GM19239 (cell line): ENCODE measurements at regions not wholly inside any gene's neighbourhood (a gene's known extent, or its start where the extent isn't known, plus 50 kb on each side); places are given as distances from the start of the nearest gene placed in this dataset.

ENCODE experiments used
- DNase-seq: peaks from one replicate; pipeline ENCODE4 v3.0.0; 2011; ENCODE audit warnings: low spot score; ENCODE audit not compliant: insufficient read length
- FAIRE-seq: peaks from 2 replicates; lab custom pipeline; 2011; peaks lifted over from hg19 to GRCh38; lab: Jason Lieb, UNC

DNA sequence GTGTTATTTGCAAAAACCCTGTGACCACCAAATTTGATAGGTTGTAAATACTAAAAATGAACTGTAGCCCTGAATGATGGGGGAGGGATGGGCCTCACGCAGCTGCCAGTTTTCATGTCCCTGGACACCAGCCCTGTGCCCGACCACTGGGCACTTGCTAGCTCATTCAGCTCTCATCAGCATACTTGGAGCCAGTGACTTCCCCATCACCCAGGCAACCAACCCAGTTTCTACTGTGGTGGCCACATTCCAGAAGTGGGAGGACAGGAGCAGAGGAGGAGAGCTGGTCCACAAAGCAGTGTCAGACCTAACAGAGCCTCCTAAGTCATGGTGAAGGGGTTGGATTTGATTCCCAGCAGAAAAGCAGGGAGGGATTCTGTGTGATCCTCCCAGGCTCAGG is 128.2 kb downstream of the CPEB2 start:
- FAIRE-seq = no peak
- no peak for DNase-seq

DNA sequence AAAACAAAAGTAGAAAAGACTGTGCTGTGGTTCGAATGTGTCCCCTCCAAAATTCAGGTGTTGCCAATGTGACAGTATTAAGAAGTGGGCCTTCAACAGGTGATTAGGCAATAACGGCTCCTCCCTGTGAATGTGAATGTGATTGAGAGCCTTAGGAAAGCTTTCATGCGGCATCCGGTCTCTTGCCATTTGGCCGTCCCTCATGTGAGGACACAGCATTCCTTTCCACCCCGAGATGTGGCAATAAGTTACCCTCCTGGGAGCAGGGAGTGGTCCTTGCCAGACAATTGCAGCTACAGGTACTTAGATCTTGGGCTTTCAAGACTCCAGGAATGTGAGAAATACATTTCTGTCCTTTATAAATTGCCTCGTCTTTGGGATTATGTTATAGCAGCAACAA is 129.3 kb downstream of the CPEB2 start:
- no peak for FAIRE-seq
- no peak for DNase-seq

DNA sequence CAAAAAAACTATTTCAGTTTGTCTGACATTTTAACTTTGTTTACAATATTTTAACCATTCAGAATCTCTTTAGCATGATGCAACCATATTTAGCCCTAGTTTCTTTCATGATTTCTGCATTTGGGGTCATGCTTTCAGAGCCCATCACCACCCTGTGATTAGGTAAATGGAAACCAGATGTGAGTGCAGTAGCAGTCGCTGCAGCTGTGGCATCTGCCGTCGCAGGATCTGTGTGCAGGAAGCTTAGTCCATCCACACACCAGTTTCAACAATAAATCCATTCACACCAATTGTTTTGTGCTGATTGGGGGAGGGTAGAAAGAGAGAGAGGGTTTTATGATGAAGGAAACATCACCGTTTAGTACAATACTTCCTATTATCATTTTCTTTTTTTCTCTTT is 130.5 kb downstream of the CPEB2 start:
- FAIRE-seq (no peak), DNase-seq (no peak)

DNA sequence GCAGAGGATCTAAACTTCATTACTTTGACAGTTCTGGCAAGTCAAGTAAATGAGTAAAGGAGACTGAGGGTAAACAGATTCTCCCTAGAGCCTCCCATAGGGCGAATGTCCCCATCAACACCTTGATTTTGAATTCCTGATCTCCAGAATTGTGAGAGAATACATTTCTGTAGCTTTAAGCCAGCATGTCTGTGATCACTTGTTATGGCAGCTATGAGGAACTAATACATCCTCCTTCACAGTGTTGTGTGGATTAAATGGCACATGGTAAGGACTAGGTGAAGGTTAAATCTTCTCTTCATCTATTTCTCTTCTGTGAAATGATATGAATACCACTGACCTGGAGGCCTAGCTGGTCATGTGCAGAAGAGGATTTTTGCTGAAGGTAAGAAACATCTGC is 137.3 kb downstream of the CPEB2 start:
- DNase-seq = no peak
- FAIRE-seq = no peak

DNA sequence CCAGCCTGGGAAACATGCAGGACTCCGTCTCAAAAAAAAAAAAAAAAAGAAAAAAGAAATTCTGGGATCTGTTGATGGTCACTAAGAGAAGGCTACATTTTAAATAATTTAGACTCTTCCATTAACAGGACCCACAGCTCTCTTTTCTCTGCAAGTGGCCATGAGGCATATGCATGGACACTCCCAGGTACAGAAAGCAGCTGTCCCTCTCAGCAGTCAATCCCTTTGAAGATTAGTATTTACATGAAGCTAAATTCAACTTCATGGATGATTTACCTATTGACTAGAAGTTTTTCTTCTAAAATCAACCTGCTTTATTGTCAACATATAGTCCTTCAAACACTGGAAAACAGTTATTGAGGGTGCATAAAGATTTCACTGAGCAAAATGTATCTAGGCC is 139.9 kb downstream of the CPEB2 start:
- no peak for FAIRE-seq

DNA sequence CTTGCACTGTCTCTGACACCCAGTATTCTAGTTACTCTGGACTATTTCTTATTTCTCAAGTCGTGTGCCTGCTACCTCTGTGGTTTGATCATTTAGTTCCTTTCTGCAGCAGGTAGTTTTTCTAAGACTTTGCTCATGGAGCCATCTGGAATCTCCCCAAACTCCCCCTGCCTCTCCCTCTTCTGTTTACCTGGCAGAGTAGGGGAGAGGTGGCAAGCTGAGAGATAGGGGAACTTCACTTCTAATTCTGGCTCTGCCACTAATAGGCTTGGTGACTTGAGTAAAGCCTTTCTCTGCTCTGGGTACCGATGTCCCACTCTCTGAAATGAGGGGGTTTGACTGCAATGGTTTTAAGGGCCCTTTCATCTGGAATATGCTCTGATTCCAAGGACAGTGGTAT is 141.3 kb downstream of the CPEB2 start:
- no peak for FAIRE-seq
- no peak for DNase-seq

More for the DNA sequence above, 139.9 kb downstream of the CPEB2 start:
- DNase-seq = no peak

DNA sequence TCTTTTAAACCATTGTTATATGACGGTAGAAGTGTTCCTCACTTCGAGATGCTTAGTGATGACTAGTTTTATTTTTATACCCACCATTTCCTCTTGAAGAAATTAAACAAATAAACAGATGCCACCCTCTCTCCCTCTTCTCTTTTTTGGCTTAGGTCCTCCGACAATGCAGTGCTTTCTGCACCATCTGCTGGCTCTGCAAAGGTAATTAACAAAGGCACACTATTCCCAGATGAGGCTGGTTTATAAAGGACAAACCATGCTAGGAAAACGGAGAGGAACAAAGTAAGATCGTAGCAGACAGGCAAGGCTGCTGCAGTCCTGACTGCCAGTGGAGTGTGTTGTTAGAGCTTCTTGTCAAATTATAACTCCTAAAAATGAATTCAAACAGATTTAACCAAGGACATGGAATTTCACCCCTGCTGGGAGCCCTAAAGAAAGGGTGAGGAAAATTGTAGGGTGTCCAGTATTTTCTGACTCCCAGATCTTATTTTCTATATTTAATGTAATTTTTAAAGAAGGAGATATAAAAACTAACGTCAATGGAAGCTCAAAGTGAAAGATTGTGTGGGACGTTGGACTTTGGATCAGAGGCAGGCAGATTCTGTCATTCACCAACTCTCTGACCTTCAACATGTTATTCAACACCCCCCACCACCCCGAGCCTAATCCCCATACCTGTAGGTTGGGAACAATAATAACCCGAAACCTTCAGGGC is 142.1 kb downstream of the CPEB2 start:
- DNase-seq = no peak
- no peak for FAIRE-seq

DNA sequence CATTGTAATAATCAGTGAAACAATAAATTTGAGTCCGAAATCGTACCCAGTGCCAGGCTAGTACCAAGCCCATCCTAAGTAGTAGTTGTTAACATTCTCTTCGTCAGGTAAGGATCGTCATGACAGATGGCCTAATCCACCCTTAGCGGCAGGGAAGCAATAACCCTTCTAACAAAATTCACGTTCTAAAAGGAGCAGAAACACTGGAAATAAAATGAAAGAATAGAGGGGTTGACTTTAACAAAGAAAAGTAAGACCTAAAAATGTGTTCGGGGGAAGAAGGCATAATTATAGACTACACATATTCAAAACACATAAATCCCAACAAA is 142.7 kb downstream of the CPEB2 start:
- DNase-seq (no peak), FAIRE-seq (no peak)

DNA sequence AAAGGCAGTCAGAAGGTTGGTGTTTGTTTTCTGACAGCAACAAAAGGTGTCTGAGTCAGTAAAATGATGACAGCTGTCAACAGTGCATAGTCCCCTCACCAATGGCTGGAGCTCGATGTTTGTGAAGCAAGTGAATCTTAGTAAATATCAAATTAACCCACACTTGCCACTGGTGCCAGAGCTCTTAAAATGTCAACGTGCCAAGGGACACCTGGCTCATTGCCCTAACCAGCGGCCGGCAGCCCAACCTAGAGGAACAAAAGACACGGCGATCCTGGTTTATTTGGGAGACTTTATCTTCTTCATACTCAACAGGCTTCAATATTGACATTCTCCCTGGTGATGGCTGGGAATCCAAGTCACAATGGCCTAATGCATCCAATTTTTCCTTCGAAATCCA is 143.4 kb downstream of the CPEB2 start:
- DNase-seq = no peak
- FAIRE-seq = no peak

DNA sequence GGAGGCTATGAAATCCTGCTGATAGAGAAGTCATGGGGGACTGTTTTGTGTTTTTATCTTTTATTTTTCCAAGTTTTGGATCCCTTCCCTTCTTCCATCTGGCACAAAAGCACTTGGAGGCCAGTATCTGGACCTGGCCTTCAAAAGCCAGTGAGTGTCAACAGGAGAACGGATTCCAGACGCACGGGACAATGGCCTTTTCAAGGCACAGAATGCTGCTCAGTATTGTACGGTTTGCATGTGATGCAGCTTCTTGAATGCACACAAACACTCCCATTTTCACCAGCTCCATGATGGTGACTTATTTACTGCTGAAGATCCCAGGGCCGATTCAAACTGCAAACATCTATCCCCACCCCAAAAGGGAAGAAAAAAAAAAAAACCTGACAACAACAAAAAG is 145.4 kb downstream of the CPEB2 start:
- no peak for FAIRE-seq
- no peak for DNase-seq

DNA sequence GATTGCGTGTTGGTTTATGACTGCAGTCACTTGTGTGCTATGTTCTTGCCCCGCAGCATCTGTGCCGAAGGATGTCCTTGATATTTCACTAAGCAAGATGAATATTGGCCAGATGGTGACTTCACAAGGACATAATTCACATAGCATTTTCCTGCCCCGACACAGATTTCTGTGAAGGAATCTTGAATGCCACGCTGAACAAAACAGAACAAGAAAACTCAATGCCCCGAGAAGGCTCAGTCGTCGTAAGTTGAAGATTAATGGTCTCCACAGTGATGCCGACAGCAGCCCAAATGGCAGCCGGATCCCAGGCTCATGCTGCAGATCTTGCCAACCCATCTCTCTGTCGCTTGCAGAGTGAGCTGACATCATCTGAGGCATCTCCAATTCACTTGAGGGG is 145.9 kb downstream of the CPEB2 start:
- no peak for DNase-seq
- FAIRE-seq = no peak

DNA sequence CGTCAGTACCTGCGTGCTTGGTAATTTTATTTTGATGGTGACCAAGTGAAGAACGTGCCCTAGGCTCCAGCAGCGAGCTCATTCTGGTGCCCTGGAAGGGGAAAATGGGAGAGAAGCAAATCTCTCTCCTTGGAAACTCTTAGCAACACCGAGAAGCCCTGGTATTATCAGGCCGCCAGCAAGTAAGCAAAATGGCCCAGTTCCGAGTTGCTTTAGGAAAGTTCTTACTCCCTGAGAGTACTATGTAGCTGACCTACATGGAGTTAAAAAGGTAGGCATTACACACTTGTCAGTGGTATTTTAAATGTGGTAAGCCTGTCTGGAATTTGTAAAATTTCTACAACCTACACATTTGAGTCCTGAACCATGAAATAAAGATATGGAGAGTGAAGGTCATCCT is 146.4 kb downstream of the CPEB2 start:
- FAIRE-seq = no peak

DNA sequence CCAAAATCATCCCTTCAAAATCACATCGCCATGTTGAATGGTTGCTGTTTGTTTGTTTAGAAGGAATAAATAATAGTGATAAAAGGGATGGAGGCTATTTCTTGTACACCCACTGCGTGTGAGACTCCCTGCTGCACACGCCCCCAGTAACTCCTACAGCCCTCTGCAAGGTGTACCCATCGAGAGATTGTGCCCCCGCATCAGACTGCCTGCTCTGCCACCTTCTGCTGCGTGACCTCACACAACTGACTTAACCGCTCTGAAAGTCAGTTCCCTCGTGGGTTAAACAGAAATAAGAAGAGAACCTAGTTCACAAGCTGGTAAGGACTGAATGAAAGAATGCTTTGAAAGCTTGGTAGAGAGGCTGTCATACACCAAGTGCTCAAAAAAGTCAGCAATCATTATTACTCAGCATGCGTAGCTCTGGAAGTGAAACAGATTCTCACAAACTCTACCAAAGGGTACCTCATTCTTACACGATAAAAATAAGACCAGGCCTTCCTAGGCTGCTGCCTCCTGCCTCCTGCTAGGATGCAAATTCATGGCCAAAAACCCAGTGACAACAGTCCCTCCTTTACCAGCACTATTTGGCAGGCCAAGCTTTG is 147.1 kb downstream of the CPEB2 start:
- DNase-seq (no peak), FAIRE-seq (peak; percentile 39)

More for the DNA sequence above, 146.4 kb downstream of the CPEB2 start:
- DNase-seq = no peak

DNA sequence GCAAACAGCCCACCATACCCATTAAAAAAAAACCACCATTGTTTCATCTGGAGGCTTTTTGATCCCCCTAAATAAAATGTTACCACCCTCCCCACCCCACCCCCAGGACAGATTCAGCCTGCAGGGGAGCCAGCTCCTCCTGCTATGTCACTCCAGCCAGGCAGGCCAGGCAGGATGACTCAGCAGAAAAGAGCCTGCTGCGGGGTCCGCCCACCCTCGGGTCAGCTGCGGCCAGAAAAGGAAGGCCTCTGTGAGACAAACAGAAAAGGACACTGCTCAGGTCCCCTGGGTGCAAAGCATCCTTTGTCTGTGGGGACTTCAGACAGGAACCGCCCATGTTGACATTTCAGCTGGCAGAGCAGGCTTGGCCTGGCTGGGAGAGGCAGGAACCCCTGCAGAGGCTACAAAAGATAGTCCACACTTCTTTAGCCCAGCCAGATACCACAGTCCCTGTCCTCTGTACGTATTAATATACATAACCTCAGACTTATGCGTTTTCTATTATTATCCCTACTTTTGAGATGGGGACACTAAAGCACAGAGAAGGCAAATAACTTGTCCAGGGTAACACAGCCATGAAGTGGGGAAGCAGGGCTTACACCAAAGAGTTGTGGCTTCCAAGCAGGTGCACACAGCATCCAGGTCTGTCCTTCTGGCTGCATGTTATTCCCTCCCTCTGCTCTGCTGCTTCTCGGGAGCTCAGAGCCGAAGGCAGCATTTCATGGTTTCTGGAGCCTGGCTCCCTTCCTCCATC is 147.7 kb downstream of the CPEB2 start:
- peak; percentile 9 for DNase-seq
- FAIRE-seq = no peak

DNA sequence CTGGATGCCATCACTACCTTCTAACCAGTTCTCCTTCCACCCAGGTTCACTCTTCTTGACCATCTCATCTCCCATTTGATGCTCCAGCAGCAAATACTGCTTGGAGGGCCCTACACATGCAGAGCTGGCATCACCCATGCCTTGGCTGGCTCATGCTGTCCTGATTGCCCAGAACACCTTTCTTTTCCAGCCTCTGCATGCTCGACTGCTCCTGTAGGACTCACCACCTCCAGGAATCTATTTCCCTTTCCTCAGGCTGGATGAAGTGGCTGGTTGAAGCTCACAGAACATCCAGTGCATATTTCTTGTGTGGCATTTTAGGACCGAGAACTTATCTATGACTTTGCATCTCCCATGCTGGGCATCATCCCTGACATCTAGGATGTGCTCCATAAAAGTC is 148.3 kb downstream of the CPEB2 start:
- DNase-seq (no peak), FAIRE-seq (no peak)

DNA sequence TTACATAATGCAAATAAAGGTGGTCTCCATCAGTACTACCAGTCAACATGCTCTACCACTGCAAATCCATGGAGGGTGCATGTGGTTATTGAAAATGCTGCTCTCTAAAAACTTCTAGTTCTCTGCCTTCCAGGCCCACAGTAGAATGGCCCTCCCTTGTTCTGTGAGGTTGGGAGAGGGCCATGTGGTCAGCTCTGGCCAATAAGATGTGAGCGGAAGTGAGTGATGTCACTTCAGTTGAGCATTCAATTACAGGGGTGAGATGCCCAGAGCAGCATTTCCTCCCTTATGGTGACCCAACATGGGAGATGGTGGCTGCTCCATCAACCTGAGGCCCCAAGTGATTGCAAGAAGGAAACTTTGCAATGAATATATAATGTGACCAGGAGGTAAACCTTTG is 148.8 kb downstream of the CPEB2 start:
- no peak for FAIRE-seq

DNA sequence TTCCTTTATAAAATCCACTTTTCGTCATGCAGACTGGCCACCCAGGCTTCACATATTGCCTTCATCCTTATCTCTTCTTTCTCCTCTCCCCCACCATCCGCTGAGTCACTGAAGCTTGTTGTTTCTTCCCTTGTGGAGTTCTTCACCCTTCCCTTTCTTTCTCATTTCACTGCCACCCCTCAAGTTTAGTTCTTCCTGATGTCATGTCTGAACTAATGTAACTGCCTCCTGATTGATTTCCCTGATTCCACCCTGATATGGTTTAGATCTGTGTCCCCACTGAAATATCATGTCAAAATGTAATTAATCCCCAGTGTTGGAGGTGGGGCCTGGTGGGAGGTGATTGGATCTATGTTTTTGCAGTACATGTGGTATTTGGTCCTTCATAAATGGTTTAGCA is 151.4 kb downstream of the CPEB2 start:
- FAIRE-seq (no peak), DNase-seq (no peak)

More for the DNA sequence above, 148.8 kb downstream of the CPEB2 start:
- DNase-seq = no peak

DNA sequence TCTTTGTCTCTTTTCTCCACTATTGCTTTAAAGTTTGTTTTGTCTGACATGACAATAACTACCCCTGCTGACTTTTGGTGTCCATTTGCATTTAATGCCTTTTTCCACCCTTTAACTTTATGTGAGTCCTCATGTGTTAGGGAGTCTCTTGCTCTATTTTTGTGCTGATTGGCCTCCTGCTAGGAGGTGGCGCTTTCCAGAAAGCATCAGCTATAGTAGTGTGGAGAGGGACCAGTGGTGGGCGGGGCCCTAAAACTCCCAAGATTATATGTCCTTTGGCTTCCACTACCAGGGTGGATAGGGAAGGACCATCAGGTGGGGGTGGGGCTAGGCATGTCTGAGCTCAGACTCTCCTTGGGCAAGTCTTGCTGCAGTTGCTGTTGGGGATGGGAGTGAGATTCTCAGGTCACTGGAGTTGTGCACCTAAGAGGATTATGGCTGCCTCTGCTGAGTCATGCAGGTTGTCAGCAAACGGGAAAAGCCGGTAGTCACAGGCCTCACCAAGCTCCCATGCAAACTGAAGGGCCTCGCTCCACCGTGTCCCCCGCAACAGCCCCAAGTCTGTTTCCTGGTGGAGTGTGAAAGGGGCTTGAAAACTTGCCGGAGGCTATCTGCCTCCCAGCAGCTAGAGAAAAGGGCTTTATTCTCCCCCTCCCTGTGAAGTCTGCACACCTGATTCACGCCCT is 156.3 kb downstream of the CPEB2 start:
- no peak for FAIRE-seq

DNA sequence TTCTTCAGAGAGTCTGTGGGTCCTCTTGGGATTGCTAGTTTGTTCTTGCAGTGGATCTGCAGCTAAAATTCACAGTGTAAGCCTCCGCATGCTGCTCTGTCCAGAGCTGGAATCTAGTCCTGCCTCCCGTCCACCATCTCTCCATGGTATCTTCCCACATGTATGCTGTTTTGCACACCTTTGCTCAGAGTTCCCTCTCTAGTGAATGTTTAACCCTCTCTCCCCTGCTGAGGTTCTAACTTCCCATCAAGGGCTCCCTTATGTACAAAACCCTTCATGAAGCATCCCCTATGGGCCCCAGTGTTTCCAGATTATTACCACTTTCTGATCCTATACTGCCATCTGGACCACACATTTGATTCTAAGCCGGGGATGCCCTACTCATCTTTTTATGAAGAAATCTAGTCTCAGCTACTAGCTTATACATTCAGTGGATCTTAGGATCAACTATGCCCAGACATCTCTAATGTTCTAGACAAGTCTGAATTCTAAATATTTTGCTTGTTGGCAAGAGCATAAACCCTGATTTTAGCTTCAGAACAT is 157.3 kb downstream of the CPEB2 start:
- DNase-seq (no peak), FAIRE-seq (no peak)

More for the DNA sequence above, 156.3 kb downstream of the CPEB2 start:
- DNase-seq = no peak

DNA sequence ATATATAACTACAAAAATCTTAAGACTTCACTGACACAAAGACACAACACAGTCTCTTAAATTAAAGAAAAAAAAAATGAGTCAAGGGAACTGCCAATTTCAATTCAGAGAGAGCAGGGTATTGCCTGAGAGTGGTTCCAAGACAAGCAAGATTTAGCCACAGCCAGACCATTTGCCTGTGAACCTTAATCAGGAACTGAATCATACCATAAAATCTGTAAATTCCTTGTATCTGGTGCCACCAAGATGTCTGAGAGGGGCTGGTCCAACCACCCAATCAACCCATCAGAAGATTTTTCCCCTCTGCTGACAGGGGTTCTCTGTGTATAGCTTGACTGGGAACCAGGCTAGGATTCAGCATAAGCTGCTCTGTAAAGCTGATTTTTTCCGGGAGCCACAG is 159.2 kb downstream of the CPEB2 start:
- DNase-seq = no peak
- no peak for FAIRE-seq

DNA sequence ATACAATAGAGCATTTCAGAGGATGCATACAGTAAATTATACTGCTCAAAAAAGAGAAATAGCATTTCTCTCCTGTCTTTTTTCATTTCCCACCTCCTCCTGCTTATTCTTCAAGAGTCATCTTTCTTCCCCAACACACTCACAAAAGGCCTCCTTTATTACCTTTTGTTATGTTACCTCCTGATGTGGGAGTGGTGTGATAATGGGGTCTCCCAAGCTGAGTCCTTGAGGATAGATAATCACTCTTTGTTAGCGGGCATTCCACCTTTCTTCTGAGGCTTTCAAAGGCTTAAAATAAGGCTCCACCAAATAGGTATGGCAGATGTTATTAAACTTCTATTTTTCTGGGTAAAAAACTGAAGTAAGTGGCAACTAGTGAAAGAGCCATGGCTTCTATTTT is 159.8 kb downstream of the CPEB2 start:
- FAIRE-seq (no peak), DNase-seq (no peak)
